ENCODE measurements at regions not wholly inside any gene's neighbourhood (a gene's known extent, or its start where the extent isn't known, plus 50 kb on each side); places are given as distances from the start of the nearest gene placed in this dataset.

DNA sequence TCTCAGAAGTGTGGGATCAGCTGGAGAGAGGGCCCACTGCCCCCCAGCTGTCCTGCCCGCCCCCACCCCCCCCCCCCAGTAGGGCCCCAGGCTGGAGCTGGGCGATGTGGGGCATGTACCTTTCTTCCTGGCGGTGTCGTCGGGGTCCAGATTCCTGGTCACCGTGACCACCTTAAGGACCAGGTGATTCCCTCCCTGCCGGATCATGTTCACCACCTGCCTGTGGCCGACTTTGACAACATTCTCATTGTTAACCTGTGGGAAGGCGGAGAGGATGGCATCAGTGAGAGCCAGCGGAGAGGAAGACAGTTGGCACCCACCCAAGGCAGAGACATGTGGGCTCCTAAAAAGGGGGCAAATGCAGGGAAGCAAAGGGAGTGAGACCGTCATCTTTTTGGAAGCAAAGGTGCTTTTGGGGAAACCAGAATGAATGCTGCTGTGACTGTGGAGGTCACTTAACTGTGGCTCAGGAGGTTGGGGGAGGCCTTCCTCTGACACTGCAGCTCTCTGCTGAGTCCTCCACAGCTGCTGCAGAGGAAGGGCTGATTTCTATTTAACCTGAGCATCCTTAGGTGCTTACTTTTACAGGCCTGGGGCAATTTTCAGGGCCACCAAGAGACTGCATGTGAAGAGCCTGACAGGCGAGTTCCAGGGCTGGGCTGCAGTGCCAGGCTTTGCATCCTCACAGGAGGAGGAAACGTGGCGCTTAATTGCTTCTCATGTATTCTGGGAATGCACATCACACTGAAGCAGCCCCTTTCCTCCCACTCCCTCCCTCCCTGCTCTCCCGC lies 104.5 kb downstream of the CTTN start:
- no peaks in the 10 kb centered on the region for H3K27me3 ChIP-seq (ENCODE audit: insufficient read depth, low read length)
- Mint-ChIP-seq H3K36me3 (ENCODE audit: low read depth, unreplicated experiment) (peaks cover 2% of the 10 kb centered on the region), H3K27ac (ENCODE audit: unreplicated experiment) (no peak overlapping the region), H3K9me3 (ENCODE audit: unreplicated experiment) (no peaks in the 10 kb centered on the region), H3K4me1 (ENCODE audit: low read depth, unreplicated experiment) (no peaks in the 10 kb centered on the region), H3K4me3 (ENCODE audit: unreplicated experiment) (no peak overlapping the region), H3K27me3 (ENCODE audit: low read depth, unreplicated experiment) (peaks cover 48% of the 10 kb centered on the region)
- H3K9ac ChIP-seq (ENCODE audit: low read length): no peak overlapping the region
- no peak overlapping the region for H3K4me3 ChIP-seq (ENCODE audit: insufficient read depth, low read depth, low read length)
- H3K27ac ChIP-seq (ENCODE audit: low read depth, low read length): no peak overlapping the region
- H4K20me1 ChIP-seq (ENCODE audit: insufficient read depth, low read length): no peaks in the 10 kb centered on the region
- H2AFZ ChIP-seq (ENCODE audit: low read depth, low read length): no peak overlapping the region
- DNase-seq (ENCODE audit: low read depth) (no peak), FAIRE-seq (no peak)
- no peaks in the 10 kb centered on the region for H3K79me2 ChIP-seq (ENCODE audit: insufficient read depth, low read length)
- H3K36me3 ChIP-seq (ENCODE audit: insufficient read depth, low read length): no peaks in the 10 kb centered on the region
- H3K4me2 ChIP-seq (ENCODE audit: low read length): no peak overlapping the region
- no peaks in the 10 kb centered on the region for H3K9me3 ChIP-seq (ENCODE audit: insufficient read depth, low read depth, low read length)
- TF ChIP-seq CTCF (IDR thresholded peaks at IDR 0.05; ENCODE audit: insufficient read depth, low read depth, low read length): no peak
- TF ChIP-seq EZH2 (IDR thresholded peaks at IDR 0.05; ENCODE audit: insufficient read depth, low read length): no peak
- no peaks in the 10 kb centered on the region for H3K4me1 ChIP-seq (ENCODE audit: insufficient read depth, low read length)

GRCh38 chr11:70503468-70504221 lies 105.3 kb downstream of the CTTN start:
- Histone ChIP-seq H3K4me2 (ENCODE audit: low read length) (no peak overlapping the region), H3K4me1 (ENCODE audit: insufficient read depth, low read length) (no peaks in the 10 kb centered on the region), H3K4me3 (ENCODE audit: insufficient read depth, low read depth, low read length) (no peak overlapping the region), H3K36me3 (ENCODE audit: insufficient read depth, low read length) (no peaks in the 10 kb centered on the region), H4K20me1 (ENCODE audit: insufficient read depth, low read length) (no peaks in the 10 kb centered on the region), H3K27ac (ENCODE audit: low read depth, low read length) (no peak overlapping the region), H3K9me3 (ENCODE audit: insufficient read depth, low read depth, low read length) (no peaks in the 10 kb centered on the region), H3K79me2 (ENCODE audit: insufficient read depth, low read length) (no peaks in the 10 kb centered on the region), H3K9ac (ENCODE audit: low read length) (no peak overlapping the region), H2AFZ (ENCODE audit: low read depth, low read length) (no peak overlapping the region), H3K27me3 (ENCODE audit: insufficient read depth, low read length) (no peaks in the 10 kb centered on the region)
- DNase-seq (ENCODE audit: low read depth) (no peak), FAIRE-seq (no peak)
- Mint-ChIP-seq H3K4me1 (ENCODE audit: low read depth, unreplicated experiment) (no peaks in the 10 kb centered on the region), H3K27me3 (ENCODE audit: low read depth, unreplicated experiment) (peaks cover 45% of the 10 kb centered on the region), H3K36me3 (ENCODE audit: low read depth, unreplicated experiment) (peaks cover 2% of the 10 kb centered on the region), H3K9me3 (ENCODE audit: unreplicated experiment) (no peaks in the 10 kb centered on the region), H3K4me3 (ENCODE audit: unreplicated experiment) (no peak overlapping the region), H3K27ac (ENCODE audit: unreplicated experiment) (peak overlapping the region; percentile 34)
- TF ChIP-seq EZH2 (IDR thresholded peaks at IDR 0.05; ENCODE audit: insufficient read depth, low read length): no peak
- TF ChIP-seq CTCF (IDR thresholded peaks at IDR 0.05; ENCODE audit: insufficient read depth, low read depth, low read length): no peak
